ENCODE measurements at regions not wholly inside any gene's neighbourhood (a gene's known extent, or its start where the extent isn't known, plus 50 kb on each side); places are given as distances from the start of the nearest gene placed in this dataset.
"Not testable (repeated sequence)": the region's sequence is repeated elsewhere in the genome, so short reads cannot be mapped to it uniquely, and the experiment has no call there.

DNA sequence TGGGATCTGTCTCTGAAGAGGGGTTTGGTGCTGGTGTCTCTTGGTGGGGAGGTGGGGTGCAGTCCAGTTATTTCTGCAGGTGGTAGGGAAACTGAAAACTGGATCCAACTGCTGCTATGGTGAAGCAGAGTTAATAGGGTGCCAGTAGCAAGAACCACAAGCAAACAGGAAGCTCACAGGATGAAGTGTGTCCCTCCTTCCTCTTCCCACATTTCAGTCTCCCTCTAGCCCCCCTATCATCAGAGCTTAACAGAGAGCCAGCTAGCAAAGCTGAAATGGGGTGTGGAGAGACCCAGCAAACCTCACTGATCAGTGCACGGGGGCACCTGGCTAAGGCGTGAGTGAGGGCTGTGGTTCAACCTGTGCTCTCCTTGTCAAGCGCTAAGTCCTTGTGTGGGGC lies 69.1 kb upstream of the C12orf71 start:
- no peak overlapping the region for H3K4me3 ChIP-seq (ENCODE audit: low read depth, low read length)
- TF ChIP-seq, protein P1, sequence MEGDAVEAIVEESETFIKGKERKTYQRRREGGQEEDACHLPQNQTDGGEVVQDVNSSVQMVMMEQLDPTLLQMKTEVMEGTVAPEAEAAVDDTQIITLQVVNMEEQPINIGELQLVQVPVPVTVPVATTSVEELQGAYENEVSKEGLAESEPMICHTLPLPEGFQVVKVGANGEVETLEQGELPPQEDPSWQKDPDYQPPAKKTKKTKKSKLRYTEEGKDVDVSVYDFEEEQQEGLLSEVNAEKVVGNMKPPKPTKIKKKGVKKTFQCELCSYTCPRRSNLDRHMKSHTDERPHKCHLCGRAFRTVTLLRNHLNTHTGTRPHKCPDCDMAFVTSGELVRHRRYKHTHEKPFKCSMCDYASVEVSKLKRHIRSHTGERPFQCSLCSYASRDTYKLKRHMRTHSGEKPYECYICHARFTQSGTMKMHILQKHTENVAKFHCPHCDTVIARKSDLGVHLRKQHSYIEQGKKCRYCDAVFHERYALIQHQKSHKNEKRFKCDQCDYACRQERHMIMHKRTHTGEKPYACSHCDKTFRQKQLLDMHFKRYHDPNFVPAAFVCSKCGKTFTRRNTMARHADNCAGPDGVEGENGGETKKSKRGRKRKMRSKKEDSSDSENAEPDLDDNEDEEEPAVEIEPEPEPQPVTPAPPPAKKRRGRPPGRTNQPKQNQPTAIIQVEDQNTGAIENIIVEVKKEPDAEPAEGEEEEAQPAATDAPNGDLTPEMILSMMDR (IDR thresholded peaks at IDR 0.05; ENCODE audit: low read depth, low read length): no peak

GRCh38 chr12:27158297-27158696 lies 75.9 kb upstream of the C12orf71 start:
- H3K4me3 ChIP-seq (ENCODE audit: low read depth, low read length): no peak overlapping the region
- TF ChIP-seq, protein P1 (IDR thresholded peaks at IDR 0.05; ENCODE audit: low read depth, low read length): no peak

- H3K4me3 ChIP-seq (ENCODE audit: low read depth, low read length): no peak overlapping the region
- TF ChIP-seq, protein P1 (IDR thresholded peaks at IDR 0.05; ENCODE audit: low read depth, low read length): no peak
These were observed 79.3 kb upstream of the C12orf71 start for GRCh38 chr12:27161458-27162228.

DNA sequence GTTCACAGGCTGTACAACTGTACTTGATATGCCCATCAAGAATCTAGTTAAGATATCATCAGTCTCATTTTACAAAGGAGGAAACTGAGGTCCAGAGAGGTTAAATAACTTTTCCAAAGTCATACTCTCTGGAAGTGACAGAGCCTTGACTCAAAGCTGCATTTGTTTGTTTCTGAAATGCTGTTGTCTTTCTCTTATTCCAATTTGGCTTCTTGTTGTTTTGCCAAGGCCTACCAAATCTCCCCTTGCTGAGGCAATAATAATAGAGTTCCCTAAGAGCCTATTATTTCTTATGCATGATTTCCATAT lies 79.8 kb upstream of the C12orf71 start:
- TF ChIP-seq, protein P1 (IDR thresholded peaks at IDR 0.05; ENCODE audit: low read depth, low read length): no peak
- H3K4me3 ChIP-seq (ENCODE audit: low read depth, low read length): no peak overlapping the region

DNA sequence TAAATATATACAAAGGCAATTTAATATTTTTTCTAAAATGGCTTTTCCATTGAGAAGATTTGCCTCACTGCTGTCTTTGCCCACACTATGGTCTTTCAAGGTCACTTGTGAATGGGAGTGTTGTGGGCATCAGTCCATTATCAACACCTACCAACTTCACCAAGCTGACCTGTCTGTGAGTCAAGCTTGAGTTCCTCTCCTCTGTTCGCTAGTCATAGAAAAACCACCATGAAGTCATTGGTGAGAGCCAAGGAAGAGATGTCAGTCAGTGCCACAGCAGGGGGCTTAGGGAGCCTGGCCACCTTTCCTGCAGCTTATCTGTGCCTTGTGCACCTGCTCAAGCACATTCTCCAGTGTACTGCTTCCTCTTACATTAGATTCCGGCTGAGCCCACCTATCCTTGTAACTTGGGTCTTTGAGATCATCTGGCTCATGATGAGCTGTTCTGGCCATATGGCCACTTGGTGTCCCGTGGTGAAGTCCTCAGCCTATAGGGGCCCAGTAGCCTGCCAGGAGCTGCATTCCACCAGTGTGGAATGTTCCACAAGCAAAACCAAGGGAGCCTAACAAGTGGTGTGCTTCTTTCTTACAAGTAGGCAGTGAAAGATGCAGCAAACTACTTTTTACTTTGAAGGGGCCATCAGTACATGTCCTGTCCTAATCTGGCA lies 80.8 kb upstream of the C12orf71 start:
- TF ChIP-seq, protein P1 (IDR thresholded peaks at IDR 0.05; ENCODE audit: low read depth, low read length): no peak
- H3K4me3 ChIP-seq (ENCODE audit: low read depth, low read length): no peak overlapping the region

- H3K4me3 ChIP-seq (ENCODE audit: low read depth, low read length): no peak overlapping the region
- TF ChIP-seq, protein P1 (IDR thresholded peaks at IDR 0.05; ENCODE audit: low read depth, low read length): no peak
These were observed 80.2 kb upstream of the STK38L start for GRCh38 chr12:27163894-27164293.

GRCh38 chr12:27164330-27165040 lies 79.6 kb upstream of the STK38L start:
- TF ChIP-seq, protein P1 (IDR thresholded peaks at IDR 0.05; ENCODE audit: low read depth, low read length): no peak
- no peak overlapping the region for H3K4me3 ChIP-seq (ENCODE audit: low read depth, low read length)

DNA sequence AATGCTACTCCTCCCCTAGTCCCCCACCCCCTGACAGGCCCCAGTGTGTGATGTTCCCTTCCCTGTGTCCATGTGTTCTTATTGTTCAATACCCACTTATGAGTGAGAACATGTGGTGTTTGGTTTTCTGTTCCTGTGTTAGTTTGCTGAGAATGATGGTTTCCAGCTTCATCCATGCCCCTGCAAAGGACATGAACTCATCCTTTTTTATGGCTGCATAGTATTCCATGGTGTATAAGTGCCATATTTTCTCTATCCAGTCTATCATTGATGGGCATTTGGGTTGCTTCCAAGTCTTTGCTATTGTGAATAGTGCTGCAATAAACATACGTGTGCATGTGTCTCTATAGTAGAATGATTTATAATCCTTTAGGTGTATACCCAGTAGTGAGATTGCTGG lies 78.1 kb upstream of the STK38L start:
- not testable (repeated sequence) for H3K4me3 ChIP-seq (ENCODE audit: low read depth, low read length)

DNA sequence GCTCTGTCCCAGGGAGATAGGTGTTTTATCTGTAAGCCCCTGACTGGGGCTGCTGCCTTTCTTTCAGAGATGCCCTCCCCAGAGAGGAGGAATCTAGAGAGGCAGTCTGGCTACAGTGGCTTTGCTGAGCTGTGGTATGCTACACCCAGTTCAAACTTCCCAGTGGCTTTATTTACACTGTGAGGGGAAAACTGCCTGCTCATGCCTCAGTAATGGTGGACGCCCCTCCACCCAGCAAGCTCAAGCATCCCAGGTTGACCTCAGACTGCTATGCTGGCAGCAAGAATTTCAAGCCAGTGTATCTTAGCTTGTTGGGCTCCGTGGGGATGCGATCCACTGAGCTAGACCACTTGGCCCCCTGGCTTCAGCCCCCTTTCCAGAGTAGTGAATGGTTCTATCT lies 72.6 kb upstream of the STK38L start:
- not testable (repeated sequence) for H3K4me3 ChIP-seq (ENCODE audit: low read depth, low read length)
